Karpas-422 (cell line): ENCODE measurements at regions not wholly inside any gene's neighbourhood (a gene's known extent, or its start where the extent isn't known, plus 50 kb on each side); places are given as distances from the start of the nearest gene placed in this dataset.

Experiments used
- DNase-seq: peaks from one replicate; pipeline ENCODE4 v3.0.0-alpha.2; 2015
- H2AFZ ChIP-seq: fragments of 200-600 bp; sonication (generic); 2 replicates; pipeline ENCODE4 v1.6.1; 2014; ENCODE audit warnings: antibody characterized with exemption, low read length, mixed read lengths
- H3K27ac ChIP-seq: fragments of 200-600 bp; sonication (generic); 2 replicates; pipeline ENCODE4 v1.5.1; 2014; ENCODE audit warnings: mild to moderate bottlenecking, low read length, moderate library complexity
- H3K27me3 ChIP-seq: fragments of 200-600 bp; sonication (generic); 2 replicates; pipeline ENCODE4 v1.6.1; 2014; ENCODE audit warnings: low read length, mixed read lengths
- H3K36me3 ChIP-seq: fragments of 200-600 bp; sonication (generic); 2 replicates; pipeline ENCODE4 v1.6.1; 2014; ENCODE audit warnings: low read length, mixed read lengths; ENCODE audit not compliant: insufficient read depth
- H3K4me1 ChIP-seq: fragments of 200-600 bp; sonication (generic); 2 replicates; pipeline ENCODE4 v1.6.1; 2014; ENCODE audit warnings: mild to moderate bottlenecking, low read length, mixed read lengths
- H3K4me2 ChIP-seq: fragments of 200-600 bp; sonication (generic); 2 replicates; pipeline ENCODE4 v1.6.1; 2014; ENCODE audit warnings: low read length, low read depth, mild to moderate bottlenecking; ENCODE audit not compliant: poor library complexity, severe bottlenecking
- H3K4me3 ChIP-seq: fragments of 200-600 bp; sonication (generic); 2 replicates; pipeline ENCODE4 v1.5.1; 2014; ENCODE audit warnings: mild to moderate bottlenecking, antibody characterized with exemption, low read length, mixed read lengths
- H3K79me2 ChIP-seq: fragments of 200-600 bp; sonication (generic); 2 replicates; pipeline ENCODE4 v1.6.1; 2014; ENCODE audit warnings: mild to moderate bottlenecking, low read length, mixed read lengths
- H3K9ac ChIP-seq: fragments of 200-600 bp; sonication (generic); 2 replicates; pipeline ENCODE4 v1.6.0; 2014; ENCODE audit warnings: low read length
- H3K9me2 ChIP-seq: fragments of 200-600 bp; sonication (generic), shearing (Covaris generic); replicated peaks from 2 replicates; pipeline ENCODE4 v1.6.0; 2014; ENCODE audit warnings: mild to moderate bottlenecking, low read length, moderate library complexity; ENCODE audit not compliant: insufficient read depth
- H3K9me3 ChIP-seq: fragments of 300-700, 200-600 bp; sonication (generic); 2 replicates; pipeline ENCODE4 v1.6.1; 2014; ENCODE audit warnings: low read length, mixed read lengths
- H4K20me1 ChIP-seq: fragments of 200-600 bp; sonication (generic); 2 replicates; pipeline ENCODE4 v1.6.1; 2014; ENCODE audit warnings: mild to moderate bottlenecking, antibody characterized with exemption, low read length, low read depth; ENCODE audit not compliant: insufficient read depth

- H3K27me3 ChIP-seq: no peaks in the 10 kb centered on the region
- H4K20me1 ChIP-seq: no peaks in the 10 kb centered on the region
- no peaks in the 10 kb centered on the region for H3K9me2 ChIP-seq
- 0 out of 2 replicates have a peak, but pooled peaks cover 4% of the 10 kb centered on the region for H3K9me3 ChIP-seq
- H3K4me3 ChIP-seq: no peak overlapping the region
- no peaks in the 10 kb centered on the region for H3K36me3 ChIP-seq
- no peak for DNase-seq
- no peak overlapping the region for H3K9ac ChIP-seq
- H3K4me2 ChIP-seq: no peak overlapping the region
- H2AFZ ChIP-seq: no peak overlapping the region
- no peaks in the 10 kb centered on the region for H3K4me1 ChIP-seq
- no peak overlapping the region for H3K27ac ChIP-seq
- no peaks in the 10 kb centered on the region for H3K79me2 ChIP-seq
Measured at GRCh38 chr21:38948377-38949069, 142.8 kb downstream of the ETS2 start.

- H3K36me3 ChIP-seq: no peaks in the 10 kb centered on the region
Measured at GRCh38 chr21:38945545-38946245, 140.0 kb downstream of the ETS2 start.

GRCh38 chr21:38944903-38945302 lies 139.2 kb downstream of the ETS2 start:
- H3K27me3 ChIP-seq: no peaks in the 10 kb centered on the region
- H3K9ac ChIP-seq: no peak overlapping the region
- no peaks in the 10 kb centered on the region for H3K9me2 ChIP-seq
- H3K4me3 ChIP-seq: no peak overlapping the region
- H3K4me1 ChIP-seq: no peaks in the 10 kb centered on the region
- no peaks in the 10 kb centered on the region for H3K9me3 ChIP-seq
- no peak overlapping the region for H2AFZ ChIP-seq
- no peaks in the 10 kb centered on the region for H3K79me2 ChIP-seq
- no peaks in the 10 kb centered on the region for H3K36me3 ChIP-seq
- DNase-seq: no peak
- H3K4me2 ChIP-seq: no peak overlapping the region
- no peak overlapping the region for H3K27ac ChIP-seq
- H4K20me1 ChIP-seq: no peaks in the 10 kb centered on the region

More at GRCh38 chr21:38945545-38946245, 140.0 kb downstream of the ETS2 start:
- Histone ChIP-seq H2AFZ (no peak overlapping the region), H3K79me2 (no peaks in the 10 kb centered on the region), H3K4me2 (no peak overlapping the region), H3K4me1 (no peaks in the 10 kb centered on the region), H3K9me3 (0 out of 2 replicates have a peak, but pooled peaks cover 4% of the 10 kb centered on the region), H3K4me3 (no peak overlapping the region), H4K20me1 (no peaks in the 10 kb centered on the region), H3K27me3 (no peaks in the 10 kb centered on the region), H3K27ac (no peak overlapping the region), H3K9ac (no peak overlapping the region), H3K9me2 (no peaks in the 10 kb centered on the region)
- no peak for DNase-seq

GRCh38 chr21:38944402-38944801 lies 138.7 kb downstream of the ETS2 start:
- H3K27me3 ChIP-seq: no peaks in the 10 kb centered on the region
- H3K9me2 ChIP-seq: no peaks in the 10 kb centered on the region
- H4K20me1 ChIP-seq: no peaks in the 10 kb centered on the region
- no peak overlapping the region for H3K9ac ChIP-seq
- H3K27ac ChIP-seq: no peak overlapping the region
- no peaks in the 10 kb centered on the region for H3K9me3 ChIP-seq
- H3K4me2 ChIP-seq: no peak overlapping the region
- no peak for DNase-seq
- no peaks in the 10 kb centered on the region for H3K36me3 ChIP-seq
- no peaks in the 10 kb centered on the region for H3K4me1 ChIP-seq
- no peaks in the 10 kb centered on the region for H3K79me2 ChIP-seq
- H3K4me3 ChIP-seq: no peak overlapping the region
- H2AFZ ChIP-seq: no peak overlapping the region

- Histone ChIP-seq H3K9me3 (no peaks in the 10 kb centered on the region), H3K9me2 (no peaks in the 10 kb centered on the region), H3K4me2 (no peak overlapping the region), H2AFZ (no peak overlapping the region), H3K4me3 (no peak overlapping the region), H4K20me1 (no peaks in the 10 kb centered on the region), H3K27me3 (no peaks in the 10 kb centered on the region), H3K79me2 (no peaks in the 10 kb centered on the region), H3K27ac (no peak overlapping the region), H3K36me3 (no peaks in the 10 kb centered on the region), H3K9ac (no peak overlapping the region), H3K4me1 (no peaks in the 10 kb centered on the region)
- DNase-seq: no peak
Measured at GRCh38 chr21:38942748-38943211, 137.1 kb downstream of the ETS2 start.

- H3K27me3 ChIP-seq: no peaks in the 10 kb centered on the region
- H3K4me3 ChIP-seq: no peak overlapping the region
- no peaks in the 10 kb centered on the region for H3K9me2 ChIP-seq
- no peak overlapping the region for H3K9ac ChIP-seq
- DNase-seq: no peak
- no peaks in the 10 kb centered on the region for H3K9me3 ChIP-seq
- H3K27ac ChIP-seq: no peak overlapping the region
- no peak overlapping the region for H2AFZ ChIP-seq
- no peaks in the 10 kb centered on the region for H3K79me2 ChIP-seq
- H3K36me3 ChIP-seq: no peaks in the 10 kb centered on the region
- H3K4me1 ChIP-seq: no peaks in the 10 kb centered on the region
- no peak overlapping the region for H3K4me2 ChIP-seq
- H4K20me1 ChIP-seq: no peaks in the 10 kb centered on the region
Measured at GRCh38 chr21:38938769-38939168, 133.0 kb downstream of the ETS2 start.

GRCh38 chr21:38938343-38938742 lies 132.6 kb downstream of the ETS2 start:
- H3K79me2 ChIP-seq: no peaks in the 10 kb centered on the region
- H3K9ac ChIP-seq: no peak overlapping the region
- no peaks in the 10 kb centered on the region for H3K27me3 ChIP-seq
- H3K4me2 ChIP-seq: no peak overlapping the region
- H3K4me3 ChIP-seq: no peak overlapping the region
- H3K9me2 ChIP-seq: no peaks in the 10 kb centered on the region
- no peaks in the 10 kb centered on the region for H3K36me3 ChIP-seq
- no peak overlapping the region for H2AFZ ChIP-seq
- peak; percentile 50 for DNase-seq
- no peaks in the 10 kb centered on the region for H3K9me3 ChIP-seq
- no peaks in the 10 kb centered on the region for H3K4me1 ChIP-seq
- no peak overlapping the region for H3K27ac ChIP-seq
- H4K20me1 ChIP-seq: no peaks in the 10 kb centered on the region

GRCh38 chr21:38937844-38938243 lies 132.1 kb downstream of the ETS2 start:
- no peaks in the 10 kb centered on the region for H3K36me3 ChIP-seq
- H3K4me3 ChIP-seq: no peak overlapping the region

More at GRCh38 chr21:38937844-38938243, 132.1 kb downstream of the ETS2 start:
- Histone ChIP-seq H4K20me1 (no peaks in the 10 kb centered on the region), H3K9me3 (no peaks in the 10 kb centered on the region), H3K9me2 (no peaks in the 10 kb centered on the region), H3K9ac (no peak overlapping the region), H3K4me1 (peaks cover under 1% of the 10 kb centered on the region; the same call in 1 of the 2 replicates), H3K4me2 (no peak overlapping the region), H3K27me3 (no peaks in the 10 kb centered on the region), H3K27ac (no peak overlapping the region), H2AFZ (no peak overlapping the region), H3K79me2 (no peaks in the 10 kb centered on the region)
- DNase-seq: no peak
